22Rv1 (cell line): ENCODE measurements at regions not wholly inside any gene's neighbourhood (a gene's known extent, or its start where the extent isn't known, plus 50 kb on each side); places are given as distances from the start of the nearest gene placed in this dataset.

Experiments used
- CTCF ChIP-seq: fragments of 450-650 bp; IDR thresholded peaks from 2 replicates; pipeline ENCODE4 v1.5.1; 2017; ENCODE audit warnings: mild to moderate bottlenecking
- ZFX ChIP-seq: fragments of 450-650 bp; IDR thresholded peaks from 2 replicates; pipeline ENCODE4 v1.6.1; 2017; ENCODE audit warnings: antibody characterized with exemption, borderline replicate concordance

GRCh38 chr12:43052441-43052840 is 462.9 kb upstream of the PRICKLE1 start:
- TF ChIP-seq CTCF, result no peak
- no peak for TF ChIP-seq ZFX
